IgD-negative memory B cell (primary cell): ENCODE measurements at regions not wholly inside any gene's neighbourhood (a gene's known extent, or its start where the extent isn't known, plus 50 kb on each side); places are given as distances from the start of the nearest gene placed in this dataset.

Experiments used
- H3K27ac Mint-ChIP-seq, 3 donors: one replicate each; pipeline ENCODE4 v1.8.0; 2020 to 2022; ENCODE audit warnings: mild to moderate bottlenecking in 3 of 3, mixed read lengths in 3 of 3, moderate library complexity in 1 of 3
- H3K27me3 Mint-ChIP-seq: one replicate; pipeline ENCODE4 v1.8.0; 2021; ENCODE audit warnings: mixed read lengths
- H3K36me3 Mint-ChIP-seq: one replicate; pipeline ENCODE4 v1.8.0; 2020; ENCODE audit warnings: mild to moderate bottlenecking, mixed read lengths
- H3K4me1 Mint-ChIP-seq, 3 donors: one replicate each; pipeline ENCODE4 v1.8.0; 2020 to 2022; ENCODE audit warnings: mixed read lengths in 3 of 3, mild to moderate bottlenecking in 1 of 3
- H3K4me3 Mint-ChIP-seq, 4 donors: one replicate each; pipeline ENCODE4 v1.8.0; 2020 to 2022; ENCODE audit warnings: mild to moderate bottlenecking in 4 of 4, mixed read lengths in 4 of 4, moderate library complexity in 3 of 4
- H3K9me3 Mint-ChIP-seq, 3 donors: one replicate each; pipeline ENCODE4 v1.8.0; 2020 to 2021; ENCODE audit warnings: mixed read lengths in 3 of 3, mild to moderate bottlenecking in 1 of 3

GRCh38 chr14:36083317-36083716, 93.2 kb downstream of the PTCSC3 start:
- Mint-ChIP-seq H3K4me1 (no peaks in the 10 kb centered on the region), H3K27ac (no peak overlapping the region), H3K27me3 (peaks cover 2% of the 10 kb centered on the region), H3K9me3 (peaks cover 0 to 2% (median 2%) of the 10 kb centered on the region in 3 donors), H3K4me3 (no peak overlapping the region), H3K36me3 (no peaks in the 10 kb centered on the region)

- H3K27ac Mint-ChIP-seq = no peak overlapping the region
- no peak overlapping the region for H3K4me3 Mint-ChIP-seq
- no peaks in the 10 kb centered on the region for H3K4me1 Mint-ChIP-seq
- peaks cover 5% of the 10 kb centered on the region for H3K27me3 Mint-ChIP-seq
- peaks cover 3% of the 10 kb centered on the region for H3K36me3 Mint-ChIP-seq
- H3K9me3 Mint-ChIP-seq = peaks cover 0 to 9% (median 7%) of the 10 kb centered on the region in 3 donors
Observed at GRCh38 chr14:36078080-36078479, 98.4 kb downstream of the PTCSC3 start.

- Mint-ChIP-seq H3K36me3 (peaks cover 3% of the 10 kb centered on the region), H3K4me1 (no peaks in the 10 kb centered on the region), H3K27ac (no peak overlapping the region), H3K4me3 (no peak overlapping the region), H3K9me3 (peaks cover 0 to 9% (median 7%) of the 10 kb centered on the region in 3 donors), H3K27me3 (peaks cover 5% of the 10 kb centered on the region)
Observed at GRCh38 chr14:36076197-36076596, 100.3 kb downstream of the PTCSC3 start.

- H3K4me1 Mint-ChIP-seq = no peaks in the 10 kb centered on the region
- H3K27me3 Mint-ChIP-seq = peaks cover 5% of the 10 kb centered on the region
- peaks cover 3% of the 10 kb centered on the region for H3K36me3 Mint-ChIP-seq
- no peak overlapping the region for H3K4me3 Mint-ChIP-seq
- H3K27ac Mint-ChIP-seq = no peak overlapping the region
- peaks cover 0 to 9% (median 7%) of the 10 kb centered on the region in 3 donors for H3K9me3 Mint-ChIP-seq
Observed at GRCh38 chr14:36075203-36075602, 101.3 kb downstream of the PTCSC3 start.

GRCh38 chr14:36070720-36071043, 105.8 kb downstream of the PTCSC3 start:
- peaks cover 0 to 1% (median 0%) of the 10 kb centered on the region in 3 donors for H3K9me3 Mint-ChIP-seq
- peaks cover 4% of the 10 kb centered on the region for H3K27me3 Mint-ChIP-seq
- H3K4me1 Mint-ChIP-seq = peaks cover 0 to 2% (median 0%) of the 10 kb centered on the region in 3 donors
- peak overlapping the region in 1 of 4 donors; percentile 12 for H3K4me3 Mint-ChIP-seq
- H3K36me3 Mint-ChIP-seq = no peaks in the 10 kb centered on the region
- no peak overlapping the region for H3K27ac Mint-ChIP-seq

- Mint-ChIP-seq H3K27me3 (peaks cover 4% of the 10 kb centered on the region), H3K36me3 (no peaks in the 10 kb centered on the region), H3K4me3 (peak overlapping the region in 1 of 4 donors; percentile 12), H3K9me3 (peaks cover 0 to 1% (median 0%) of the 10 kb centered on the region in 3 donors), H3K27ac (no peak overlapping the region), H3K4me1 (peaks cover 0 to 2% (median 0%) of the 10 kb centered on the region in 3 donors)
Observed at GRCh38 chr14:36070031-36070719, 106.3 kb downstream of the PTCSC3 start.

GRCh38 chr14:36069535-36069900, 107.0 kb downstream of the PTCSC3 start:
- Mint-ChIP-seq H3K36me3 (no peaks in the 10 kb centered on the region), H3K4me1 (peaks cover 0 to 2% (median 0%) of the 10 kb centered on the region in 3 donors), H3K9me3 (peaks cover 0 to 1% (median 0%) of the 10 kb centered on the region in 3 donors), H3K27ac (no peak overlapping the region), H3K4me3 (no peak overlapping the region), H3K27me3 (peaks cover 4% of the 10 kb centered on the region)

- H3K9me3 Mint-ChIP-seq = peaks cover 0 to 1% (median 0%) of the 10 kb centered on the region in 3 donors
- H3K27me3 Mint-ChIP-seq = peaks cover 4% of the 10 kb centered on the region
- no peaks in the 10 kb centered on the region for H3K36me3 Mint-ChIP-seq
- no peak overlapping the region for H3K27ac Mint-ChIP-seq
- H3K4me1 Mint-ChIP-seq = peaks cover 0 to 2% (median 0%) of the 10 kb centered on the region in 3 donors
- no peak overlapping the region for H3K4me3 Mint-ChIP-seq
Observed at GRCh38 chr14:36068777-36069534, 107.6 kb downstream of the PTCSC3 start.

- no peak overlapping the region for H3K27ac Mint-ChIP-seq
- peaks cover 0 to 2% (median 0%) of the 10 kb centered on the region in 3 donors for H3K4me1 Mint-ChIP-seq
- peaks cover 0 to 1% (median 0%) of the 10 kb centered on the region in 3 donors for H3K9me3 Mint-ChIP-seq
- H3K36me3 Mint-ChIP-seq = no peaks in the 10 kb centered on the region
- no peak overlapping the region for H3K4me3 Mint-ChIP-seq
- H3K27me3 Mint-ChIP-seq = peaks cover 4% of the 10 kb centered on the region
Observed at GRCh38 chr14:36067428-36068187, 108.9 kb downstream of the PTCSC3 start.

- Mint-ChIP-seq H3K4me3 (no peak overlapping the region), H3K27ac (no peak overlapping the region), H3K4me1 (peaks cover 0 to 2% (median 0%) of the 10 kb centered on the region in 3 donors), H3K36me3 (no peaks in the 10 kb centered on the region), H3K27me3 (peaks cover 4% of the 10 kb centered on the region), H3K9me3 (peaks cover 0 to 1% (median 0%) of the 10 kb centered on the region in 3 donors)
Observed at GRCh38 chr14:36066636-36067035, 109.9 kb downstream of the PTCSC3 start.

GRCh38 chr14:36065831-36066230, 110.7 kb downstream of the PTCSC3 start:
- Mint-ChIP-seq H3K4me3 (no peak overlapping the region), H3K4me1 (peaks cover 0 to 2% (median 0%) of the 10 kb centered on the region in 3 donors), H3K27me3 (peaks cover 4% of the 10 kb centered on the region), H3K36me3 (peaks cover 1% of the 10 kb centered on the region), H3K27ac (no peak overlapping the region), H3K9me3 (peaks cover 0 to 1% (median 0%) of the 10 kb centered on the region in 3 donors)

GRCh38 chr14:36059531-36059930, 117.0 kb downstream of the PTCSC3 start:
- Mint-ChIP-seq H3K27me3 (peaks cover 3% of the 10 kb centered on the region), H3K9me3 (no peaks in the 10 kb centered on the region), H3K4me1 (no peaks in the 10 kb centered on the region), H3K36me3 (peaks cover 1% of the 10 kb centered on the region), H3K27ac (no peak overlapping the region), H3K4me3 (no peak overlapping the region)

- peaks cover 1% of the 10 kb centered on the region for H3K36me3 Mint-ChIP-seq
- no peaks in the 10 kb centered on the region for H3K9me3 Mint-ChIP-seq
Observed at GRCh38 chr14:36057452-36058116, 118.9 kb downstream of the PTCSC3 start.

GRCh38 chr14:36056845-36057244, 119.7 kb downstream of the PTCSC3 start:
- peaks cover 1% of the 10 kb centered on the region for H3K36me3 Mint-ChIP-seq
- peaks cover 3% of the 10 kb centered on the region for H3K27me3 Mint-ChIP-seq
- H3K4me3 Mint-ChIP-seq = no peak overlapping the region
- H3K9me3 Mint-ChIP-seq = no peaks in the 10 kb centered on the region
- no peaks in the 10 kb centered on the region for H3K4me1 Mint-ChIP-seq
- H3K27ac Mint-ChIP-seq = peak overlapping the region in 1 of 3 donors; percentile 10

More at GRCh38 chr14:36057452-36058116, 118.9 kb downstream of the PTCSC3 start:
- Mint-ChIP-seq H3K27ac (no peak overlapping the region), H3K4me1 (no peaks in the 10 kb centered on the region), H3K4me3 (no peak overlapping the region), H3K27me3 (peaks cover 3% of the 10 kb centered on the region)
